ENCODE measurements at regions not wholly inside any gene's neighbourhood (a gene's known extent, or its start where the extent isn't known, plus 50 kb on each side); places are given as distances from the start of the nearest gene placed in this dataset.

DNA sequence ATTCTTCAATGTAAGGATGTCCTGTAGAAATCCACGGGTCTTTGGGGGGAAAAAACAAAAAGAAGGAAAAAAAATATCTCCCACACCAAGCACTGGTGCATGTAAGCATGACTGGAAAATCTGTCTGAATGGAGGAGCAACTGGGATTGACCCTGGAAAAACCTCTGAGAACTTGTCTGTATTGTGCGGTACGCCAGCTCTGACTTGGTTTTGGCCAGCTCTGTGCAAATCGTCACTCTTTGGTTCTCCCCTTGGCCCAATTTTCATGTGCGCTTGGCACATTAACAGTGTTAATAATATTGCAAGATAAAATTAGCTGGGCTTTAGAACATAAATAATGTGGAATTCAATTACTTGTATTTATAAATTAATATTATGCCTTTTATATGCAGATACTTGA lies 231.2 kb upstream of the HAND2 start:
- Histone ChIP-seq H3K9me3 (ENCODE audit: low read length) (no peaks in the 10 kb centered on the region), H2AFZ (ENCODE audit: low read length) (no peak overlapping the region), H3K27me3 (ENCODE audit: low read length) (peaks cover 33% of the 10 kb centered on the region; the same call in 1 of the 2 replicates), H3K9me2 (replicated peaks; ENCODE audit: low read length) (no peaks in the 10 kb centered on the region), H3K4me1 (ENCODE audit: insufficient read depth, low read length) (no peaks in the 10 kb centered on the region), H3K27ac (ENCODE audit: low read length) (no peak overlapping the region), H3K36me3 (ENCODE audit: low read depth, low read length) (no peaks in the 10 kb centered on the region), H3F3A (ENCODE audit: low read length, unreplicated experiment) (no peaks in the 10 kb centered on the region), H3K4me2 (ENCODE audit: low read length) (no peak overlapping the region), H3K9ac (ENCODE audit: low read length) (no peak overlapping the region), H3K79me2 (ENCODE audit: low read length) (no peaks in the 10 kb centered on the region), H3K4me3 (ENCODE audit: low read length) (no peak overlapping the region), H4K20me1 (ENCODE audit: low read length) (no peaks in the 10 kb centered on the region)
- intact Hi-C loops (cut with micrococcal nuclease): no loop called here
- no TSS peak for BruUV-seq (replicated peaks)
- ChIA-PET POLR2A (ENCODE audit: unreplicated experiment) (no interaction called here), CTCF (no interaction called here)
- TF ChIP-seq EZH2phosphoT487 (IDR thresholded peaks at IDR 0.05; ENCODE audit: borderline replicate concordance, low read length) (no peak), EZH2 (IDR thresholded peaks at IDR 0.05; ENCODE audit: low read length, unreplicated experiment) (no peak), CTCF (conservative IDR thresholded peaks at IDR 0.05; ENCODE audit: low read depth, low read length) (no peak)
- no peak for ATAC-seq
- DNase-seq: no peak

- no peaks in the 10 kb centered on the region for H3K9me3 ChIP-seq (ENCODE audit: low read length)
- H3K9ac ChIP-seq (ENCODE audit: low read length): no peak overlapping the region
- no peaks in the 10 kb centered on the region for H3K79me2 ChIP-seq (ENCODE audit: low read length)
- H4K20me1 ChIP-seq (ENCODE audit: low read length): no peaks in the 10 kb centered on the region
- DNase-seq (no peak), ATAC-seq (no peak)
- H3K4me2 ChIP-seq (ENCODE audit: low read length): no peak overlapping the region
- TF ChIP-seq CTCF (conservative IDR thresholded peaks at IDR 0.05; ENCODE audit: low read depth, low read length) (no peak), EZH2 (IDR thresholded peaks at IDR 0.05; ENCODE audit: low read length, unreplicated experiment) (no peak), EZH2phosphoT487 (IDR thresholded peaks at IDR 0.05; ENCODE audit: borderline replicate concordance, low read length) (no peak)
- no peaks in the 10 kb centered on the region for H3K4me1 ChIP-seq (ENCODE audit: insufficient read depth, low read length)
- BruUV-seq (replicated peaks): no TSS peak
- peaks cover 29% of the 10 kb centered on the region; the same call in 1 of the 2 replicates for H3K27me3 ChIP-seq (ENCODE audit: low read length)
- no peaks in the 10 kb centered on the region for H3F3A ChIP-seq (ENCODE audit: low read length, unreplicated experiment)
- intact Hi-C loops (cut with micrococcal nuclease): no loop called here
- ChIA-PET CTCF (no interaction called here), POLR2A (ENCODE audit: unreplicated experiment) (no interaction called here)
- no peak overlapping the region for H3K4me3 ChIP-seq (ENCODE audit: low read length)
- H3K27ac ChIP-seq (ENCODE audit: low read length): no peak overlapping the region
- H3K36me3 ChIP-seq (ENCODE audit: low read depth, low read length): no peaks in the 10 kb centered on the region
- H3K9me2 ChIP-seq (replicated peaks; ENCODE audit: low read length): no peaks in the 10 kb centered on the region
- H2AFZ ChIP-seq (ENCODE audit: low read length): no peak overlapping the region
Observed at GRCh38 chr4:173758132-173758531, 228.1 kb upstream of the HAND2 start.

- ATAC-seq (no peak), DNase-seq (no peak)
- no TSS peak for BruUV-seq (replicated peaks)
- Histone ChIP-seq H3K27me3 (ENCODE audit: low read length) (0 out of 2 replicates have a peak, but pooled peaks cover 7% of the 10 kb centered on the region), H3K36me3 (ENCODE audit: low read depth, low read length) (no peaks in the 10 kb centered on the region), H3K4me3 (ENCODE audit: low read length) (no peak overlapping the region), H2AFZ (ENCODE audit: low read length) (no peak overlapping the region), H3F3A (ENCODE audit: low read length, unreplicated experiment) (no peaks in the 10 kb centered on the region), H3K9me2 (replicated peaks; ENCODE audit: low read length) (no peaks in the 10 kb centered on the region), H3K9ac (ENCODE audit: low read length) (no peak overlapping the region), H3K27ac (ENCODE audit: low read length) (no peak overlapping the region), H3K79me2 (ENCODE audit: low read length) (no peaks in the 10 kb centered on the region), H3K4me2 (ENCODE audit: low read length) (no peak overlapping the region), H4K20me1 (ENCODE audit: low read length) (no peaks in the 10 kb centered on the region), H3K4me1 (ENCODE audit: insufficient read depth, low read length) (no peaks in the 10 kb centered on the region), H3K9me3 (ENCODE audit: low read length) (no peaks in the 10 kb centered on the region)
- CTCF ChIA-PET: no interaction called here
- intact Hi-C loops (cut with micrococcal nuclease): no loop called here
- POLR2A ChIA-PET (ENCODE audit: unreplicated experiment): no interaction called here
- TF ChIP-seq EZH2phosphoT487 (IDR thresholded peaks at IDR 0.05; ENCODE audit: borderline replicate concordance, low read length): no peak
- no peak for TF ChIP-seq EZH2 (IDR thresholded peaks at IDR 0.05; ENCODE audit: low read length, unreplicated experiment)
- TF ChIP-seq CTCF (conservative IDR thresholded peaks at IDR 0.05; ENCODE audit: low read depth, low read length): no peak
Observed at GRCh38 chr4:173753408-173753807, 223.4 kb upstream of the HAND2 start.

All from PC-3 (cell line).